GM06990 (cell line): ENCODE measurements at regions not wholly inside any gene's neighbourhood (a gene's known extent, or its start where the extent isn't known, plus 50 kb on each side); places are given as distances from the start of the nearest gene placed in this dataset.

ENCODE experiments used
- DNase-seq: peaks from one replicate; pipeline ENCODE4 v3.0.0-alpha.2; 2011; ENCODE audit not compliant: insufficient read length; ENCODE audit errors: extremely low read depth
- H3K27me3 ChIP-seq: replicated peaks from 2 replicates; pipeline ENCODE4 v1.6.0; 2011; ENCODE audit warnings: low read length; ENCODE audit not compliant: control insufficient read depth, insufficient read depth
- H3K36me3 ChIP-seq: 2 replicates; pipeline ENCODE4 v1.5.1; 2011; ENCODE audit warnings: low read length; ENCODE audit not compliant: control insufficient read depth, insufficient read depth
- H3K4me3 ChIP-seq: replicated peaks from 2 replicates; pipeline ENCODE4 v1.5.1; 2011; ENCODE audit warnings: low read depth, mild to moderate bottlenecking, control low read depth, low read length
- TF ChIP-seq, protein P1 (sequence below): IDR thresholded peaks from 2 replicates; pipeline ENCODE4 v1.5.1; 2011; ENCODE audit warnings: low read length, control low read depth, mild to moderate bottlenecking, inconsistent platforms; ENCODE audit not compliant: insufficient read depth, poor library complexity, severe bottlenecking

DNA sequence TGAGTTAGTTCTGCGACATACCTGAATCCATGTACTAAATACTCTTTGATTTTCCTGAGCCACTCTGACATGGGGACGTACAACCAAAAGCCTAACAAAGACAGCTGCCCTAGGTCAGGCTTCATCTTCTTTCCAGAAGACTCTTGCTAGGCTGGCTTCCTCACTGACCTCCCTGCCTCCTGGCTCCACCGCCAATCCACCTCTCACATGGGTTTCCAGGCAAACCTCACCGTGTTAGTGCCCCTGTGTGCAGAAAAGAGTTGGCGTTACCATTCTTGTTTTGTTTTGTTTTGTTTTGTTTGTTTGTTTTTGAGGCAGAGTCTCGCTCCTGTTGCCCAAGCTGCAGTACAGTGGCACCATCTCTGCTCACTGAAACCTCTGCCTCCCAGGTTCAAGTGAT lies 135.3 kb downstream of the WSCD1 start:
- H3K36me3 ChIP-seq: no peaks in the 10 kb centered on the region
- no peaks in the 10 kb centered on the region; the same call in 1 of the 2 replicates for H3K27me3 ChIP-seq
- TF ChIP-seq, protein P1, sequence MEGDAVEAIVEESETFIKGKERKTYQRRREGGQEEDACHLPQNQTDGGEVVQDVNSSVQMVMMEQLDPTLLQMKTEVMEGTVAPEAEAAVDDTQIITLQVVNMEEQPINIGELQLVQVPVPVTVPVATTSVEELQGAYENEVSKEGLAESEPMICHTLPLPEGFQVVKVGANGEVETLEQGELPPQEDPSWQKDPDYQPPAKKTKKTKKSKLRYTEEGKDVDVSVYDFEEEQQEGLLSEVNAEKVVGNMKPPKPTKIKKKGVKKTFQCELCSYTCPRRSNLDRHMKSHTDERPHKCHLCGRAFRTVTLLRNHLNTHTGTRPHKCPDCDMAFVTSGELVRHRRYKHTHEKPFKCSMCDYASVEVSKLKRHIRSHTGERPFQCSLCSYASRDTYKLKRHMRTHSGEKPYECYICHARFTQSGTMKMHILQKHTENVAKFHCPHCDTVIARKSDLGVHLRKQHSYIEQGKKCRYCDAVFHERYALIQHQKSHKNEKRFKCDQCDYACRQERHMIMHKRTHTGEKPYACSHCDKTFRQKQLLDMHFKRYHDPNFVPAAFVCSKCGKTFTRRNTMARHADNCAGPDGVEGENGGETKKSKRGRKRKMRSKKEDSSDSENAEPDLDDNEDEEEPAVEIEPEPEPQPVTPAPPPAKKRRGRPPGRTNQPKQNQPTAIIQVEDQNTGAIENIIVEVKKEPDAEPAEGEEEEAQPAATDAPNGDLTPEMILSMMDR: no peak
- no peak overlapping the region for H3K4me3 ChIP-seq
- DNase-seq: no peak

- TF ChIP-seq, protein P1: no peak
- H3K4me3 ChIP-seq: no peak overlapping the region
- no peak for DNase-seq
- H3K27me3 ChIP-seq: no peaks in the 10 kb centered on the region; the same call in 1 of the 2 replicates
- H3K36me3 ChIP-seq: no peaks in the 10 kb centered on the region
These were observed 134.9 kb downstream of the WSCD1 start for GRCh38 chr17:6205033-6205432.

- TF ChIP-seq, protein P1: no peak
- no peak for DNase-seq
- no peaks in the 10 kb centered on the region for H3K36me3 ChIP-seq
- no peak overlapping the region for H3K4me3 ChIP-seq
- no peaks in the 10 kb centered on the region for H3K27me3 ChIP-seq
These were observed 134.1 kb downstream of the WSCD1 start for GRCh38 chr17:6204203-6204722.

- Histone ChIP-seq H3K36me3 (no peaks in the 10 kb centered on the region), H3K4me3 (no peak overlapping the region), H3K27me3 (peaks cover 1% of the 10 kb centered on the region; the same call in 1 of the 2 replicates)
- TF ChIP-seq, protein P1: no peak
- DNase-seq: no peak
These were observed 126.2 kb downstream of the WSCD1 start for GRCh38 chr17:6196355-6196754.

GRCh38 chr17:6195123-6195522 lies 124.9 kb downstream of the WSCD1 start:
- TF ChIP-seq, protein P1: no peak
- no peak for DNase-seq
- no peaks in the 10 kb centered on the region for H3K36me3 ChIP-seq
- H3K27me3 ChIP-seq: peaks cover 1% of the 10 kb centered on the region; the same call in 1 of the 2 replicates
- H3K4me3 ChIP-seq: no peak overlapping the region
